Parathyroid adenoma (tissue), 2 donors: ENCODE measurements at regions not wholly inside any gene's neighbourhood (a gene's known extent, or its start where the extent isn't known, plus 50 kb on each side); places are given as distances from the start of the nearest gene placed in this dataset.

Experiments used
- H2AFZ ChIP-seq: fragments of 300-600 bp; sonication (generic); one replicate; pipeline ENCODE4 v1.7.0; 2017; ENCODE audit warnings: antibody characterized with exemption, mild to moderate bottlenecking
- H3K27ac ChIP-seq: fragments of 300-600 bp; sonication (generic); one replicate; pipeline ENCODE4 v1.7.0; 2017
- H3K27me3 ChIP-seq: fragments of 300-600 bp; sonication (generic); one replicate; pipeline ENCODE4 v1.7.0; 2017; ENCODE audit warnings: low read length; ENCODE audit not compliant: control insufficient read depth, insufficient read depth
- H3K36me3 ChIP-seq: fragments of 300-600 bp; sonication (generic); one replicate; pipeline ENCODE4 v1.7.0; 2017; ENCODE audit warnings: low read length; ENCODE audit not compliant: control insufficient read depth, insufficient read depth
- H3K4me1 ChIP-seq: fragments of 300-600 bp; sonication (generic); one replicate; pipeline ENCODE4 v1.7.0; 2017; ENCODE audit warnings: control low read depth
- H3K4me2 ChIP-seq: fragments of 300-600 bp; sonication (generic); one replicate; pipeline ENCODE4 v1.7.0; 2017; ENCODE audit warnings: low read length
- H3K4me3 ChIP-seq: fragments of 300-600 bp; sonication (generic); one replicate; pipeline ENCODE4 v1.7.0; 2017; ENCODE audit warnings: low read depth, low read length
- H3K79me2 ChIP-seq: fragments of 300-600 bp; sonication (generic); one replicate; pipeline ENCODE4 v1.7.0; 2017; ENCODE audit warnings: control low read depth
- H3K9ac ChIP-seq: fragments of 300-600 bp; sonication (generic); one replicate; pipeline ENCODE4 v1.7.0; 2017; ENCODE audit warnings: mild to moderate bottlenecking
- H3K9me3 ChIP-seq: fragments of 300-600 bp; sonication (generic); one replicate; pipeline ENCODE4 v1.7.0; 2017; ENCODE audit warnings: low read length; ENCODE audit not compliant: control insufficient read depth
- CTCF ChIP-seq: fragments of 300-600 bp; sonication (generic); IDR thresholded peaks from one replicate; pipeline ENCODE4 v1.7.0; 2017; ENCODE audit warnings: antibody characterized with exemption, mild to moderate bottlenecking
- donor health status: primary hyperparathyroidism.

- no peaks in the 10 kb centered on the region for H3K9me3 ChIP-seq
- H2AFZ ChIP-seq: no peak overlapping the region
- H3K4me1 ChIP-seq: no peaks in the 10 kb centered on the region
- no peaks in the 10 kb centered on the region for H3K79me2 ChIP-seq
- H3K4me2 ChIP-seq: no peak overlapping the region
- H3K27me3 ChIP-seq: no peaks in the 10 kb centered on the region
- no peaks in the 10 kb centered on the region for H3K36me3 ChIP-seq
- no peak for TF ChIP-seq CTCF
- H3K9ac ChIP-seq: no peak overlapping the region
- H3K27ac ChIP-seq: no peak overlapping the region
- no peak overlapping the region for H3K4me3 ChIP-seq
These were observed 54.3 kb upstream of the COL6A5 start for GRCh38 chr3:130291148-130291547.

- Histone ChIP-seq H3K27me3 (no peaks in the 10 kb centered on the region), H3K9me3 (no peaks in the 10 kb centered on the region), H3K79me2 (no peaks in the 10 kb centered on the region), H2AFZ (no peak overlapping the region), H3K9ac (no peak overlapping the region), H3K27ac (no peak overlapping the region), H3K4me1 (no peaks in the 10 kb centered on the region), H3K4me3 (no peak overlapping the region), H3K4me2 (no peak overlapping the region), H3K36me3 (no peaks in the 10 kb centered on the region)
- no peak for TF ChIP-seq CTCF
These were observed 52.2 kb upstream of the COL6A5 start for GRCh38 chr3:130293247-130293646.
